ENCODE measurements at regions not wholly inside any gene's neighbourhood (a gene's known extent, or its start where the extent isn't known, plus 50 kb on each side); places are given as distances from the start of the nearest gene placed in this dataset.

DNA sequence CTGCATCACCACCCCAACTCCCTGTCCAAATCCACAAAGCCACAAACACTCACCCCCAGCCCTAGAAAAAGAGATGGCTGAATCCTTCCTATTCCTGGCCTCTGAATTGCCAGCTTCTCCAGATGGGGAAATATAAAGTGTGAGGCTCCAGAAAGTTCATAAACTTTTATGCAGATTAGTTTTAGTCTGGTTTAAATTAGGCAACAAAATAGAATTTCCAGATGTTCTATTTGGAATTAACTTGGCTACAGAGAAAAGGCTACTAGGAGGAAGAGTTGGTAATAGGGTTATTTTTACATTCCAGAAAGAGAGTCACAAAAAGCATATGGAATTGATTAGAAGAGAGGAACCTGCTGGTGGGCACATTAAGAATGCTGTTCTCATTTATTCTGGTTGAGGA is 56.0 kb downstream of the EN1 start:
- no peak for DNase-seq (ENCODE audit: low read depth)
- H3K4me3 ChIP-seq (replicated peaks; ENCODE audit: low read depth, low read length): no peak overlapping the region
- TF ChIP-seq, protein P1, sequence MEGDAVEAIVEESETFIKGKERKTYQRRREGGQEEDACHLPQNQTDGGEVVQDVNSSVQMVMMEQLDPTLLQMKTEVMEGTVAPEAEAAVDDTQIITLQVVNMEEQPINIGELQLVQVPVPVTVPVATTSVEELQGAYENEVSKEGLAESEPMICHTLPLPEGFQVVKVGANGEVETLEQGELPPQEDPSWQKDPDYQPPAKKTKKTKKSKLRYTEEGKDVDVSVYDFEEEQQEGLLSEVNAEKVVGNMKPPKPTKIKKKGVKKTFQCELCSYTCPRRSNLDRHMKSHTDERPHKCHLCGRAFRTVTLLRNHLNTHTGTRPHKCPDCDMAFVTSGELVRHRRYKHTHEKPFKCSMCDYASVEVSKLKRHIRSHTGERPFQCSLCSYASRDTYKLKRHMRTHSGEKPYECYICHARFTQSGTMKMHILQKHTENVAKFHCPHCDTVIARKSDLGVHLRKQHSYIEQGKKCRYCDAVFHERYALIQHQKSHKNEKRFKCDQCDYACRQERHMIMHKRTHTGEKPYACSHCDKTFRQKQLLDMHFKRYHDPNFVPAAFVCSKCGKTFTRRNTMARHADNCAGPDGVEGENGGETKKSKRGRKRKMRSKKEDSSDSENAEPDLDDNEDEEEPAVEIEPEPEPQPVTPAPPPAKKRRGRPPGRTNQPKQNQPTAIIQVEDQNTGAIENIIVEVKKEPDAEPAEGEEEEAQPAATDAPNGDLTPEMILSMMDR (IDR thresholded peaks at IDR 0.05; ENCODE audit: low read length, missing control alignments): no peak

DNA sequence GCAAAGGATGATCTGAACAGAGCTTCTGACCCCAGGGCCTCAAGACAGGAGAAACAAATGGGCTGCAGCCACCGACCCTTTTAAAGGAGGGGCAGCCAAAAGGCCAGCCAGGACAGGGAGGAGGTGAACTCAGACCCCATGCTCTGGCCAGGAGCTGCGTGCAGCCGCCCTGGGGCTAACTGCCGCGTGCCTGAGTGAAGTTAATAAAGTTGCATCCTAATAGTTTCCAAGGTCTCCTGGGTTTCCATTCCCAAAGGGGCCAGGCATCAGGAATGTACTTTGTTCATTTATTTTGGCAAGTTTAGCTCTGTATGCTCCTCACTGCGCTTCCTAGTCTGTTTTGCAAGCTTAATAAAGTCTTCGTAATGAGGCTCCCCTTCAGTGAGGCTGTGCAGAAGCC is 60.7 kb downstream of the EN1 start:
- no peak overlapping the region for H3K4me3 ChIP-seq (replicated peaks; ENCODE audit: low read depth, low read length)
- no peak for DNase-seq (ENCODE audit: low read depth)
- TF ChIP-seq, protein P1 (IDR thresholded peaks at IDR 0.05; ENCODE audit: low read length, missing control alignments): no peak

DNA sequence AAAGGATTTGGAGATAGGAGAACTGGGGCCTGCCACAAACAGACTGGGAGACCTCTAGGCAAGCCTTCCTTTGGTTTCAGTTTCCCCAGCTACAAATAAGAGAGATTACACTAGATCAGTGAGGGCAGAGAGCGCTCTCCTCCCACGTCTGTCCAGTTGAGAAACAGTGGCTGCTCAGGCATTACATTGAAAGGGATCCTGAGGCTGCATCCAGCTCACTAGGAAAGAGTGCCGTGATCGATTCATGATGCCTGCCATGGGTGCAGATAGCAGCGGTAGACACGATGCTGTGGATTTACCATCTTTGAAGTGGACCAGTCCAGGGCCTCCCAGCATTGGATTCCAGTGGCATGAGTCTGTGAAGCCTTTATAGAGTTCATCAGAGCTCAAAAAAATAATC is 62.6 kb downstream of the EN1 start:
- DNase-seq (ENCODE audit: low read depth): peak; percentile 16
- H3K4me3 ChIP-seq (replicated peaks; ENCODE audit: low read depth, low read length): no peak overlapping the region
- TF ChIP-seq, protein P1 (IDR thresholded peaks at IDR 0.05; ENCODE audit: low read length, missing control alignments): no peak

DNA sequence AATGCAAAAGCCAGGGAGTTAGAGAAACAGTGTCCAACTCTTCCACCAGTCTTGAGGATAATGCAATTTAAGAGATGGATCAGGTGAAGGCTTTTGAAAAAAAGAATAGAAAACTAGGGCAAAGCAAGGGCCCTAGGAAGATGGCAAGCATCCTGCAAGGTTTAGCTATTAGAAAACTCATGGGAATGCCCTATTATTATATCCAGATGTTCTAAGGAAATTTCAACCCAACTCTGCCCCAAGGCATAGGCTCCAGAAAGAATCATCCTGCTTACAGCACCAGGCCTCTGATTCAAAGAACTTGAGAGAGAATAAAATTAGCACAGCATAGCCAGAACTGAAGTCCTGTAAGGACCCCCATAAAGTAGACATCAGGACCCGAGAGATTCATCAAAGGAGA is 68.1 kb downstream of the EN1 start:
- TF ChIP-seq, protein P1 (IDR thresholded peaks at IDR 0.05; ENCODE audit: low read length, missing control alignments): no peak
- no peak overlapping the region for H3K4me3 ChIP-seq (replicated peaks; ENCODE audit: low read depth, low read length)
- no peak for DNase-seq (ENCODE audit: low read depth)

DNA sequence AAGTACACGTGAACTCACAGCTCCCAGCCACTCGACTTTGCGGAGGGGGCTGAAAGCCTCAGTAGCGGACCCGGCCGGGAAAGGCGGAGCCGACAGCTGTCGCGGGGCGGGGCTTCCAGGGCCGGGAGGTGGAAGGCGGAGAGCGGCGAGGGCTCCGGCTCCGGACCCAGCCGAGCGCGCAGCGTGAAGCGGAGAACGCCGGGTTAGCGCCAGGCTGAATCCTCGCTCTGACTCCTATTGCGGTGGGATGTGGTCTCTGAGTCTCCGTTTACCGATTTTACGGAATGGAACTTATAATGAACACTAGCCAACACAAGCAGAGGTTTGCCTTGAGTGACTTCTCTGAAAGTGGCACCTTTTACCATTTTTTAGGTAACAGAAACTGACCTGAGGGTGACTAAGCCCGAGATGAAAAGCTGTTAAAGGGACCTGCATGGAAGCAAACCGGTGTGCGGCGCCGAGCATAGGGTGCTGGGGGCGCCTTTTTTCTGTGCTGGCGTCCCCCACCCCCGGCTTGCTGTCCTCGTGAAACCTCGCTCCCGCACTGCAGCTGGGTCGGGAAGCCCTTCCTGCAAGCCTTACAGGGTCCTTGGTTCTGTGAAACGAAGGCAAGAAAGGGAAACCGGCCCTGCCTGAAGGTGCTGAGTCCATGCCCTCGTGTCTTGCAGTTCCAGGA is 72.9 kb downstream of the EN1 start:
- peak overlapping the region; percentile 62 for H3K4me3 ChIP-seq (replicated peaks; ENCODE audit: low read depth, low read length)
- peak; percentile 47 for DNase-seq (ENCODE audit: low read depth)
- TF ChIP-seq, protein P1 (IDR thresholded peaks at IDR 0.05; ENCODE audit: low read length, missing control alignments): no peak

DNA sequence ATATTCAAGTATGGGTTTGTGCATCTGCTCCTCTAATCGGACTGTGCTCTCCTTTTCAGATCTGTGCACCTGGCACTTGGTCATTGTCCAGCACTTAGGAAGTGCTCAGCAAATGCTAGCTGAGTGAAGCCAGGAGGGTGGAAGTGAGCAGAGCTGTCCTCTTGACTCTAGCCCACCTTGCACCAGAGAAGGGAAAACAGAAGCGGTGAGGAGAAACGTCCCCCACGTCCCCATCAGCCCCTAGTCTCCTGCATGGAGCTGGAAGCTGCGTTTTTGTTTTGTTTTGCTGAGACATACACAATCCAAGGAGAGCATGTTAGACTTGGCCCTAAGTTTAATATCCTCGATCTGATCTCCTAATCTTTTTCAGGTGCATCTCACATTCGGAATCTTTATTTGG is 73.6 kb downstream of the EN1 start:
- no peak overlapping the region for H3K4me3 ChIP-seq (replicated peaks; ENCODE audit: low read depth, low read length)
- DNase-seq (ENCODE audit: low read depth): no peak
- TF ChIP-seq, protein P1 (IDR thresholded peaks at IDR 0.05; ENCODE audit: low read length, missing control alignments): no peak

All from fibroblast of pulmonary artery (primary cell).